IMR-90 (cell line): ENCODE measurements at regions not wholly inside any gene's neighbourhood (a gene's known extent, or its start where the extent isn't known, plus 50 kb on each side); places are given as distances from the start of the nearest gene placed in this dataset.

Source experiments
- ATAC-seq: fragments of 200-7000 bp; cut with Tn5 transposase; 2 replicates; pipeline ENCODE4 v1.9.1; 2020; ENCODE audit warnings: low read depth, mild to moderate bottlenecking, moderate library complexity
- BruUV-seq: library from RNA; stranded (reverse); fragments of 400-500 nt; replicated peaks from 2 replicates; lab custom pipeline; 2021; lab: Mats Ljungman, UMichigan
- CTCF ChIA-PET: fragments of 300-600 bp; formaldehyde crosslinking; extraction: SDS; loops from one replicate; lab custom pipeline; 2021; ENCODE audit warnings: antibody characterized with exemption; lab: Yijun Ruan, JAX
- POLR2A ChIA-PET: fragments of 300-600 bp; sonication (Branson Sonifier 250); formaldehyde crosslinking; loops from one replicate; lab custom pipeline; 2022; ENCODE audit warnings: antibody characterized with exemption; ENCODE audit not compliant: unreplicated experiment; lab: Charles Lee
- DNase-seq: peaks from one replicate; pipeline ENCODE4 v3.0.0; 2013
- H2AFZ ChIP-seq: replicated peaks from 2 replicates; pipeline ENCODE3; 2013; ENCODE audit warnings: low read length, mild to moderate bottlenecking; ENCODE audit not compliant: poor library complexity
- H2AK5ac ChIP-seq: 2 replicates; pipeline ENCODE4 v1.6.1; 2013; ENCODE audit warnings: low read depth, low read length, inconsistent platforms
- H2AK9ac ChIP-seq: replicated peaks from 2 replicates; pipeline ENCODE3; 2013; ENCODE audit warnings: mild to moderate bottlenecking, low read depth, low read length, moderate library complexity; ENCODE audit not compliant: poor library complexity
- H2BK120ac ChIP-seq: 2 replicates; pipeline ENCODE4 v1.6.1; 2013; ENCODE audit warnings: low read depth, low read length, inconsistent platforms
- H2BK15ac ChIP-seq: 3 replicates; pipeline ENCODE4 v1.6.1; 2013; ENCODE audit warnings: low read depth, low read length, inconsistent platforms
- H2BK20ac ChIP-seq: 2 replicates; pipeline ENCODE4 v1.6.1; 2013; ENCODE audit warnings: low read depth, mild to moderate bottlenecking, inconsistent platforms, low read length, moderate library complexity
- H2BK5ac ChIP-seq: 2 replicates; pipeline ENCODE4 v1.6.1; 2013; ENCODE audit warnings: mild to moderate bottlenecking, low read depth, low read length, inconsistent platforms; ENCODE audit not compliant: poor library complexity, severe bottlenecking
- H3K14ac ChIP-seq: replicated peaks from 2 replicates; pipeline ENCODE4 v1.6.1; 2013; ENCODE audit warnings: low read depth, low read length, inconsistent platforms
- H3K18ac ChIP-seq: 2 replicates; pipeline ENCODE4 v1.6.1; 2013; ENCODE audit warnings: low read depth, low read length, control low read depth
- H3K23ac ChIP-seq: 2 replicates; pipeline ENCODE4 v1.6.1; 2013; ENCODE audit warnings: low read depth, low read length, inconsistent platforms
- H3K27ac ChIP-seq: 2 replicates; pipeline ENCODE4 v1.5.1; 2013; ENCODE audit warnings: mild to moderate bottlenecking, control low read depth, low read length; ENCODE audit not compliant: insufficient read depth
- H3K27me3 ChIP-seq: 2 replicates; pipeline ENCODE4 v1.6.1; 2013; ENCODE audit warnings: low read length; ENCODE audit not compliant: control insufficient read depth, insufficient read depth
- H3K36me3 ChIP-seq: 2 replicates; pipeline ENCODE4 v1.6.1; 2013; ENCODE audit warnings: low read length, mixed read lengths; ENCODE audit not compliant: control insufficient read depth, insufficient read depth
- H3K4ac ChIP-seq: 2 replicates; pipeline ENCODE4 v1.6.1; 2013; ENCODE audit warnings: low read depth, low read length, inconsistent platforms
- H3K4me1 ChIP-seq: 2 replicates; pipeline ENCODE4 v1.6.1; 2013; ENCODE audit warnings: low read length, mixed read lengths; ENCODE audit not compliant: control insufficient read depth, insufficient read depth
- H3K4me2 ChIP-seq: 2 replicates; pipeline ENCODE4 v1.6.1; 2013; ENCODE audit warnings: low read depth, mild to moderate bottlenecking, control low read depth, low read length, moderate library complexity
- H3K4me3 ChIP-seq: 2 replicates; pipeline ENCODE4 v1.5.1; 2013; ENCODE audit warnings: low read depth, mild to moderate bottlenecking, control low read depth, low read length, moderate library complexity; ENCODE audit not compliant: insufficient read depth
- H3K56ac ChIP-seq: 2 replicates; pipeline ENCODE4 v1.6.1; 2013; ENCODE audit warnings: low read length, inconsistent platforms; ENCODE audit not compliant: insufficient read depth; ENCODE audit errors: extremely low read depth
- H3K79me1 ChIP-seq, 2 experiments: 2 replicates each; pipeline ENCODE4 v1.6.1; 2013; ENCODE audit warnings: low read length in 2 of 2, inconsistent platforms in 1 of 2, low read depth in 1 of 2
- H3K9ac ChIP-seq: 2 replicates; pipeline ENCODE4 v1.6.1; 2013; ENCODE audit warnings: low read depth, low read length, control low read depth
- H3K9me1 ChIP-seq: 2 replicates; pipeline ENCODE4 v1.6.1; 2013; ENCODE audit warnings: low read length, inconsistent platforms; ENCODE audit not compliant: insufficient read depth
- H3K9me3 ChIP-seq: 2 replicates; pipeline ENCODE4 v1.6.1; 2013; ENCODE audit warnings: low read length; ENCODE audit not compliant: control insufficient read depth, insufficient read depth
- H4K20me1 ChIP-seq: 2 replicates; pipeline ENCODE4 v1.6.1; 2013; ENCODE audit warnings: low read length, inconsistent platforms; ENCODE audit not compliant: insufficient read depth
- H4K5ac ChIP-seq: 2 replicates; pipeline ENCODE4 v1.6.1; 2013; ENCODE audit warnings: mild to moderate bottlenecking, low read depth, low read length, control low read depth
- H4K8ac ChIP-seq, 2 experiments: 2 replicates each; pipeline ENCODE4 v1.6.1; 2013; ENCODE audit warnings: low read depth in 2 of 2, low read length in 2 of 2, control low read depth in 1 of 2, inconsistent platforms in 1 of 2
- H4K91ac ChIP-seq: 2 replicates; pipeline ENCODE4 v1.6.1; 2013; ENCODE audit warnings: low read depth, low read length, inconsistent platforms; ENCODE audit not compliant: insufficient read depth
- BHLHE40 ChIP-seq: fragments of 150-350 bp; IDR thresholded peaks from 2 replicates; pipeline ENCODE4 v1.6.1; 2016; ENCODE audit warnings: mild to moderate bottlenecking, low read depth, low read length
- CEBPB ChIP-seq: IDR thresholded peaks from 2 replicates; pipeline ENCODE4 v1.6.1; 2012; ENCODE audit warnings: low read depth, low read length, improper control_type of control experiment
- CHD1 ChIP-seq: IDR thresholded peaks from 2 replicates; pipeline ENCODE4 v1.6.1; 2012; ENCODE audit warnings: low read depth, low read length, improper control_type of control experiment
- FOS ChIP-seq: fragments of 150-350 bp; IDR thresholded peaks from 2 replicates; pipeline ENCODE4 v1.6.1; 2016; ENCODE audit warnings: low read depth, low read length
- MAFK ChIP-seq: IDR thresholded peaks from 2 replicates; pipeline ENCODE4 v1.6.1; 2012; ENCODE audit warnings: low read depth, low read length, improper control_type of control experiment
- MAZ ChIP-seq: IDR thresholded peaks from 2 replicates; pipeline ENCODE4 v1.6.1; 2012; ENCODE audit warnings: low read depth, mild to moderate bottlenecking, low read length, improper control_type of control experiment, moderate library complexity, borderline replicate concordance
- MXI1 ChIP-seq: IDR thresholded peaks from 2 replicates; pipeline ENCODE4 v1.6.1; 2012; ENCODE audit warnings: low read depth, mild to moderate bottlenecking, low read length, moderate library complexity, borderline replicate concordance
- NFE2L2 ChIP-seq: fragments of 150-350 bp; IDR thresholded peaks from 2 replicates; pipeline ENCODE4 v1.6.1; 2016; ENCODE audit warnings: low read depth, mild to moderate bottlenecking, low read length
- POLR2A ChIP-seq: IDR thresholded peaks from 2 replicates; pipeline ENCODE4 v1.6.1; 2012; ENCODE audit warnings: mild to moderate bottlenecking, low read depth, low read length
- RAD21 ChIP-seq: IDR thresholded peaks from 2 replicates; pipeline ENCODE4 v1.6.1; 2012; ENCODE audit warnings: low read length, improper control_type of control experiment
- RCOR1 ChIP-seq: IDR thresholded peaks from 2 replicates; pipeline ENCODE4 v1.6.1; 2012; ENCODE audit warnings: mild to moderate bottlenecking, low read length, improper control_type of control experiment; ENCODE audit not compliant: insufficient replicate concordance
- SMC3 ChIP-seq: fragments of 150-350 bp; IDR thresholded peaks from 2 replicates; pipeline ENCODE4 v1.6.1; 2016; ENCODE audit warnings: low read depth, mild to moderate bottlenecking, antibody characterized with exemption, low read length, moderate library complexity
- USF2 ChIP-seq: fragments of 150-350 bp; IDR thresholded peaks from 2 replicates; pipeline ENCODE4 v1.6.1; 2017; ENCODE audit warnings: mild to moderate bottlenecking, antibody characterized with exemption, low read length, low read depth
- WGBS, 2 experiments: methylation state at CpG; one replicate each; pipeline versions ENCODE4 v1.1.5 to v1.1.7; 2013; ENCODE audit warnings: missing lambda C conversion rate in 2 of 2; ENCODE audit not compliant: insufficient read length in 1 of 2; ENCODE audit errors: extremely low coverage in 2 of 2; 5-methylcytosine and 5-hydroxymethylcytosine counted together
- dilution Hi-C: fragments of 300-500 bp; cut with HindIII; formaldehyde crosslinking; loops from one replicate; pipeline ENCODE4 v1.14.3; 2018; ENCODE audit warnings: low sequenced_read_pairs; ENCODE audit not compliant: unreplicated experiment
- in situ Hi-C: fragments of 300-500 bp; cut with MboI; formaldehyde crosslinking; loops from 3 replicates; pipeline ENCODE4 v1.14.3; 2019; ENCODE audit warnings: low sequenced_read_pairs, inconsistent platforms, mixed read lengths
- intact Hi-C: fragments of 100-400 bp; cut with micrococcal nuclease; formaldehyde crosslinking; loops from 2 replicates; pipeline ENCODE4 v1.10.0; 2022
- TF ChIP-seq, protein P1 (sequence below): fragments of 150-350 bp; IDR thresholded peaks from 2 replicates; pipeline ENCODE4 v1.6.1; 2016; ENCODE audit warnings: low read depth, mild to moderate bottlenecking, low read length, moderate library complexity, borderline replicate concordance

DNA sequence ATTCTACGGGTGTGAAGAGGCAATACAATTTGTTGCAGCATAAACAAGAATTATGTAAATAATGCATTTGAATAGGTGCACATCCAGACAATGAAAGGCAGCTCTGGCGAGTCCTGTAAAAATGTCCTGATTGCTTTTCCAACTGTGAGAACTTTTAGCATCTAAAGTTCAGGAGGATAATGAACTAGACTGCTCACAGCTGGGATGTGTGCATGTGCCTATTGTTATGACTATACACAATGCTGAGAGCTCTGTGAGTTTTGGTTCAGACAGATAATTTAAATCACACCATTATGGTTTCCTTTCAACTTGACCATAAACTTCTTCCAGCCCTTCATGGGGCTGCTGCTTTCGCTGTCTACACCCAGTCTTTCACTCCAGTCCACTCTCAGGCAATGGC, 99.9 kb downstream of the PLK2 start:
- H3K18ac ChIP-seq = no peak overlapping the region
- in situ Hi-C loops (no loop called here), dilution Hi-C loops (no loop called here), intact Hi-C loops (no loop called here)
- H3K9ac ChIP-seq = no peak overlapping the region
- no peak overlapping the region for H3K23ac ChIP-seq
- no peak overlapping the region for H2BK20ac ChIP-seq
- TF ChIP-seq USF2 = no peak
- TF ChIP-seq MAZ = no peak
- no peak for TF ChIP-seq BHLHE40
- TF ChIP-seq FOS = no peak
- TF ChIP-seq, protein P1, sequence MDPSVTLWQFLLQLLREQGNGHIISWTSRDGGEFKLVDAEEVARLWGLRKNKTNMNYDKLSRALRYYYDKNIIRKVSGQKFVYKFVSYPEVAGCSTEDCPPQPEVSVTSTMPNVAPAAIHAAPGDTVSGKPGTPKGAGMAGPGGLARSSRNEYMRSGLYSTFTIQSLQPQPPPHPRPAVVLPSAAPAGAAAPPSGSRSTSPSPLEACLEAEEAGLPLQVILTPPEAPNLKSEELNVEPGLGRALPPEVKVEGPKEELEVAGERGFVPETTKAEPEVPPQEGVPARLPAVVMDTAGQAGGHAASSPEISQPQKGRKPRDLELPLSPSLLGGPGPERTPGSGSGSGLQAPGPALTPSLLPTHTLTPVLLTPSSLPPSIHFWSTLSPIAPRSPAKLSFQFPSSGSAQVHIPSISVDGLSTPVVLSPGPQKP = no peak
- TF ChIP-seq MXI1 = no peak
- no peak for TF ChIP-seq RAD21
- TF ChIP-seq CEBPB = no peak
- TF ChIP-seq NFE2L2 = no peak
- TF ChIP-seq POLR2A = no peak
- no peak for TF ChIP-seq MAFK
- no peak for TF ChIP-seq RCOR1
- no peak for TF ChIP-seq SMC3
- TF ChIP-seq CHD1 = no peak
- no peak overlapping the region for H3K27ac ChIP-seq
- no peak overlapping the region for H2BK120ac ChIP-seq
- no peak overlapping the region for H2AFZ ChIP-seq
- H2BK5ac ChIP-seq = no peak overlapping the region
- CTCF ChIA-PET = interaction anchor here (0.6 kb wide), 1 partner anchor 467 kb away, joined by 4 read pairs; no protein-coding TSS in a partner anchor
- BruUV-seq = no TSS peak
- ATAC-seq (no peak), DNase-seq (no peak)
- 17% methylated on average over 2 of the region's 3 CpGs; no CpG with 5 or more reads in 1 of the 2 experiments for WGBS, 2 experiments
- POLR2A ChIA-PET = no interaction called here
- no peaks in the 10 kb centered on the region for H4K20me1 ChIP-seq
- no peak overlapping the region for H4K8ac ChIP-seq
- no peak overlapping the region for H4K91ac ChIP-seq
- no peaks in the 10 kb centered on the region for H3K27me3 ChIP-seq
- no peaks in the 10 kb centered on the region for H3K36me3 ChIP-seq
- H2BK15ac ChIP-seq = no peak overlapping the region
- H3K9me1 ChIP-seq = no peaks in the 10 kb centered on the region
- H3K4me2 ChIP-seq = no peak overlapping the region
- H3K79me1 ChIP-seq = no peaks in the 10 kb centered on the region
- H3K4ac ChIP-seq = no peak overlapping the region
- H2AK5ac ChIP-seq = no peak overlapping the region
- no peaks in the 10 kb centered on the region for H3K4me1 ChIP-seq
- H3K4me3 ChIP-seq = no peak overlapping the region
- no peak overlapping the region for H3K56ac ChIP-seq
- H2AK9ac ChIP-seq = no peak overlapping the region
- no peak overlapping the region for H3K14ac ChIP-seq
- no peak overlapping the region for H4K5ac ChIP-seq
- no peaks in the 10 kb centered on the region for H3K9me3 ChIP-seq
